HL-60 (cell line): ENCODE measurements at regions not wholly inside any gene's neighbourhood (a gene's known extent, or its start where the extent isn't known, plus 50 kb on each side); places are given as distances from the start of the nearest gene placed in this dataset.

Experiments used
- DNase-seq, 2 experiments: peaks; one replicate each; pipeline ENCODE4 v3.0.0-alpha.2; 2010 to 2020; ENCODE audit warnings: low read depth in 1 of 2, low spot score in 1 of 2
- H3K27ac ChIP-seq: fragments of 250-450 bp; sonication (Bioruptor Pico); replicated peaks from 2 replicates; pipeline ENCODE4 v1.5.1; 2020; ENCODE audit warnings: mild to moderate bottlenecking, moderate library complexity
- H3K27me3 ChIP-seq: fragments of 250-450 bp; sonication (Bioruptor Pico); 2 replicates; pipeline ENCODE4 v1.5.1; 2021; ENCODE audit warnings: mild to moderate bottlenecking, moderate library complexity; ENCODE audit not compliant: insufficient read depth, poor library complexity, severe bottlenecking
- H3K4me3 ChIP-seq: replicated peaks from 2 replicates; pipeline ENCODE4 v1.5.1; 2011; ENCODE audit warnings: mild to moderate bottlenecking, control low read depth, low read length; ENCODE audit not compliant: insufficient read depth
- GABPA ChIP-seq: IDR thresholded peaks from 2 replicates; pipeline ENCODE4 v1.6.1; 2012; ENCODE audit warnings: low read depth
- POLR2AphosphoS5 ChIP-seq: IDR thresholded peaks from 2 replicates; pipeline ENCODE4 v1.6.1; 2012; ENCODE audit warnings: low read depth
- REST ChIP-seq: IDR thresholded peaks from 2 replicates; pipeline ENCODE4 v1.6.1; 2012; ENCODE audit warnings: low read depth; ENCODE audit not compliant: insufficient replicate concordance
- SPI1 ChIP-seq: IDR thresholded peaks from 2 replicates; pipeline ENCODE4 v1.6.1; 2012; ENCODE audit warnings: low read depth, mild to moderate bottlenecking, borderline replicate concordance
- TF ChIP-seq, protein P1 (sequence below): IDR thresholded peaks from one replicate; pipeline ENCODE4 v1.5.1; 2011; ENCODE audit warnings: low read length, control low read depth, inconsistent platforms; ENCODE audit not compliant: insufficient read depth

GRCh38 chr13:109857325-109857724 is 70.9 kb upstream of the IRS2 start:
- H3K27ac ChIP-seq = no peak overlapping the region
- H3K4me3 ChIP-seq = no peak overlapping the region
- DNase-seq = no peak
- TF ChIP-seq SPI1 (no peak), GABPA (no peak), REST (no peak), POLR2AphosphoS5 (no peak)
- TF ChIP-seq, protein P1, sequence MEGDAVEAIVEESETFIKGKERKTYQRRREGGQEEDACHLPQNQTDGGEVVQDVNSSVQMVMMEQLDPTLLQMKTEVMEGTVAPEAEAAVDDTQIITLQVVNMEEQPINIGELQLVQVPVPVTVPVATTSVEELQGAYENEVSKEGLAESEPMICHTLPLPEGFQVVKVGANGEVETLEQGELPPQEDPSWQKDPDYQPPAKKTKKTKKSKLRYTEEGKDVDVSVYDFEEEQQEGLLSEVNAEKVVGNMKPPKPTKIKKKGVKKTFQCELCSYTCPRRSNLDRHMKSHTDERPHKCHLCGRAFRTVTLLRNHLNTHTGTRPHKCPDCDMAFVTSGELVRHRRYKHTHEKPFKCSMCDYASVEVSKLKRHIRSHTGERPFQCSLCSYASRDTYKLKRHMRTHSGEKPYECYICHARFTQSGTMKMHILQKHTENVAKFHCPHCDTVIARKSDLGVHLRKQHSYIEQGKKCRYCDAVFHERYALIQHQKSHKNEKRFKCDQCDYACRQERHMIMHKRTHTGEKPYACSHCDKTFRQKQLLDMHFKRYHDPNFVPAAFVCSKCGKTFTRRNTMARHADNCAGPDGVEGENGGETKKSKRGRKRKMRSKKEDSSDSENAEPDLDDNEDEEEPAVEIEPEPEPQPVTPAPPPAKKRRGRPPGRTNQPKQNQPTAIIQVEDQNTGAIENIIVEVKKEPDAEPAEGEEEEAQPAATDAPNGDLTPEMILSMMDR = no peak
- peaks cover 17% of the 10 kb centered on the region for H3K27me3 ChIP-seq

DNA sequence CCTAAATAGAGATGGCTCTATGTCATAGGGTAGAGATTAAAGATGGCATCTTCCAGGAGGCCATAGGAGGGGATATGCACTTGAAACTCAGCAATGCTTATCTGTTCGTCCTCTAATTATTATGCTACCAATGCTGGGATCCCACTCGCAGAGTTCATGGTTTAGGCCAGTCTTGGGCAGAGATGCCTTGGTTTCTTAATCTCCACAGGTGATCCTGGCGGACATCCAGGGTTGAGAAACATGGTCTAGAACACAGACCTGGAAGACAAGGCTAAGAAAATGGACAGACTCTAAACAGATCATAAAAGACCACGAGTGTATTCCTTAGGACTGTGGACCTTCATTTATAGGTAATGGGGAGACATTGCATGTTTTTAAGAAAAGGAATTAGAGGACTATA is 70.0 kb upstream of the IRS2 start:
- TF ChIP-seq GABPA (no peak), SPI1 (no peak), POLR2AphosphoS5 (no peak), REST (no peak)
- TF ChIP-seq, protein P1 = no peak
- Histone ChIP-seq H3K27ac (no peak overlapping the region), H3K4me3 (no peak overlapping the region), H3K27me3 (peaks cover 17% of the 10 kb centered on the region)
- no peak for DNase-seq

DNA sequence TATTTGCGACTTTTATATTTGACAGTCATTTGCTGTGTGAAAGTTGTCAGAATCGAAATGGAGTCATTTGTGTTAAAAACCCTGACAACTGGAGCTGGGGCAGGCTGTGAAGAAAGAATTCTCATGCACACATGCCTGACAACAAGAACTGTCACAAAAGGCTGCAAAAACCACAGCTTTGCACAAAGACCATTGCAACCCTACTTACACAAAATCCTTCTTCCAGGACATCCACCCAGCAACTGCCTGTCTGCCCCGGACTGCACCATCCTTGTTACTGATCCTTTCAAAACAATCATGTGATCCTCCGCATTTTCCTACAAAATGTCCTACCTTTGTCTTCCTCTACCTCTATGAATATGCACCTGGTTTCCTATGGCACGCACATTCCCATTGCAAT is 66.8 kb upstream of the IRS2 start:
- DNase-seq = no peak
- TF ChIP-seq SPI1 (no peak), POLR2AphosphoS5 (no peak), REST (no peak), GABPA (no peak)
- TF ChIP-seq, protein P1 = no peak
- no peak overlapping the region for H3K27ac ChIP-seq
- peaks cover 14% of the 10 kb centered on the region for H3K27me3 ChIP-seq
- H3K4me3 ChIP-seq = no peak overlapping the region
